GM12878 (cell line): ENCODE measurements at regions not wholly inside any gene's neighbourhood (a gene's known extent, or its start where the extent isn't known, plus 50 kb on each side); places are given as distances from the start of the nearest gene placed in this dataset.

Experiments used
- ATAC-seq: fragments of 200-7000 bp; cut with Tn5 transposase; 3 replicates; pipeline ENCODE4 v1.9.1; 2020; ENCODE audit warnings: mild to moderate bottlenecking, moderate library complexity
- BruUV-seq: library from RNA; stranded (reverse); fragments of 400-500 nt; replicated peaks from 2 replicates; lab custom pipeline; 2021; lab: Mats Ljungman, UMichigan
- CTCF ChIA-PET: fragments of 300-600 bp; sonication (Branson Sonifier 250); formaldehyde crosslinking; extraction: SDS; loops from one replicate; lab custom pipeline; 2021; ENCODE audit warnings: inconsistent platforms; lab: Yijun Ruan, JAX
- POLR2A ChIA-PET: fragments of 350-600 bp; formaldehyde crosslinking; extraction: SDS; loops from one replicate; lab custom pipeline; 2021; ENCODE audit warnings: inconsistent platforms; lab: Charles Lee
- RAD21 ChIA-PET: fragments of 300-600 bp; sonication (Branson Sonifier 250); formaldehyde crosslinking; loops from one replicate; lab custom pipeline; 2023; ENCODE audit warnings: antibody characterized with exemption; ENCODE audit not compliant: unreplicated experiment; lab: Charles Lee
- SMC1A ChIA-PET: fragments of 300-600 bp; sonication (Branson Sonifier 250); formaldehyde crosslinking; loops from one replicate; lab custom pipeline; 2023; ENCODE audit not compliant: unreplicated experiment, uncharacterized antibody; lab: Charles Lee
- DNase-seq: peaks from one replicate; pipeline ENCODE4 v3.0.0-alpha.2; 2011; ENCODE audit warnings: low read depth, low spot score
- FAIRE-seq: peaks from 3 replicates; lab custom pipeline; 2011; peaks lifted over from hg19 to GRCh38; lab: Jason Lieb, UNC
- H2AFZ ChIP-seq: 2 replicates; pipeline ENCODE4 v1.6.0; 2011; ENCODE audit warnings: low read depth, low read length, control low read depth; ENCODE audit not compliant: control insufficient read depth
- H3K27ac ChIP-seq: 2 replicates; pipeline ENCODE4 v1.5.1; 2011; ENCODE audit warnings: control low read depth; ENCODE audit not compliant: control insufficient read depth, insufficient read depth
- H3K27me3 ChIP-seq, 2 experiments: replicated peaks in 1 of 2; 2 replicates each; pipeline versions ENCODE4 v1.6.0 to v1.6.1; 2011; ENCODE audit warnings: low read length in 1 of 2; ENCODE audit not compliant: control insufficient read depth in 2 of 2, insufficient read depth in 2 of 2
- H3K36me3 ChIP-seq, 2 experiments: 2 replicates each; pipeline ENCODE4 v1.5.1; 2011; ENCODE audit warnings: low read length in 1 of 2; ENCODE audit not compliant: control insufficient read depth in 2 of 2, insufficient read depth in 2 of 2
- H3K4me1 ChIP-seq: 2 replicates; pipeline ENCODE4 v1.6.1; 2011; ENCODE audit warnings: mild to moderate bottlenecking, low read length, moderate library complexity, mixed read lengths; ENCODE audit not compliant: control insufficient read depth, insufficient read depth
- H3K4me2 ChIP-seq: 2 replicates; pipeline ENCODE4 v1.6.0; 2011; ENCODE audit warnings: control low read depth; ENCODE audit not compliant: control insufficient read depth, insufficient read depth
- H3K4me3 ChIP-seq: fragments of 200-600 bp; sonication (generic); 2 replicates; pipeline ENCODE4 v1.5.1; 2016
- H3K79me2 ChIP-seq: 2 replicates; pipeline ENCODE4 v1.6.0; 2011; ENCODE audit warnings: low read length; ENCODE audit not compliant: control insufficient read depth, insufficient read depth
- H3K9ac ChIP-seq: 2 replicates; pipeline ENCODE4 v1.8.0; 2011; ENCODE audit warnings: low read length, control low read depth, mixed read lengths; ENCODE audit not compliant: control insufficient read depth, insufficient read depth
- H3K9me3 ChIP-seq: replicated peaks from 3 replicates; pipeline ENCODE4 v1.5.1; 2011; ENCODE audit warnings: mild to moderate bottlenecking, low read length; ENCODE audit not compliant: control insufficient read depth, insufficient read depth
- H4K20me1 ChIP-seq: 2 replicates; pipeline ENCODE4 v1.6.0; 2011; ENCODE audit not compliant: control insufficient read depth, insufficient read depth
- BMI1 ChIP-seq: fragments of 450-650 bp; IDR thresholded peaks from 2 replicates; pipeline ENCODE4 v1.6.1; 2016; ENCODE audit warnings: mild to moderate bottlenecking, moderate library complexity, borderline replicate concordance
- CHD1 ChIP-seq: IDR thresholded peaks from 2 replicates; pipeline ENCODE4 v1.6.1; 2012; ENCODE audit warnings: low read depth, low read length, improper control_type of control experiment
- DPF2 ChIP-seq: fragments of 450-650 bp; IDR thresholded peaks from 2 replicates; pipeline ENCODE4 v1.6.1; 2017; ENCODE audit warnings: mild to moderate bottlenecking
- ETV6 ChIP-seq, 2 experiments: fragments of 450-650 bp in 1 of 2; IDR thresholded peaks in 1 of 2; conservative IDR thresholded peaks in 1 of 2; 2 replicates each; pipeline ENCODE4 v1.6.1; 2014; ENCODE audit warnings: antibody characterized with exemption in 1 of 2, borderline replicate concordance in 1 of 2, low read depth in 1 of 2, mild to moderate bottlenecking in 1 of 2, moderate library complexity in 1 of 2
- EZH2 ChIP-seq: IDR thresholded peaks from 2 replicates; pipeline ENCODE4 v1.6.1; 2012; ENCODE audit warnings: low read depth, mild to moderate bottlenecking, control low read depth, inconsistent platforms, low read length, borderline replicate concordance; ENCODE audit not compliant: control insufficient read depth
- MAX ChIP-seq: IDR thresholded peaks from 2 replicates; pipeline ENCODE4 v1.6.1; 2012; ENCODE audit warnings: low read depth, low read length, improper control_type of control experiment
- SMARCA5 ChIP-seq: fragments of 450-650 bp; IDR thresholded peaks from 2 replicates; pipeline ENCODE4 v1.6.1; 2017; ENCODE audit warnings: mild to moderate bottlenecking
- ZBED1 ChIP-seq: IDR thresholded peaks from 2 replicates; pipeline ENCODE4 v1.6.1; 2016; ENCODE audit warnings: borderline replicate concordance
- ZNF217 ChIP-seq: fragments of 450-650 bp; IDR thresholded peaks from 2 replicates; pipeline ENCODE4 v1.6.1; 2017; ENCODE audit warnings: antibody characterized with exemption, mild to moderate bottlenecking
- WGBS: methylation state at CpG from one replicate; pipeline ENCODE4 v1.1.6; 2016; ENCODE audit warnings: low lambda C conversion rate; ENCODE audit not compliant: insufficient replicate concordance, insufficient coverage; ENCODE audit errors: missing lambda C conversion rate; 5-methylcytosine and 5-hydroxymethylcytosine counted together
- in situ Hi-C: fragments of 300-500 bp; cut with MboI; formaldehyde crosslinking; loops from 9 replicates; pipeline ENCODE4 v1.14.3; 2018; ENCODE audit warnings: mixed read lengths
- intact Hi-C: fragments of 100-400 bp; cut with micrococcal nuclease; formaldehyde crosslinking; loops from one replicate; pipeline ENCODE4 v1.14.2; 2022; ENCODE audit not compliant: unreplicated experiment
- TF ChIP-seq, protein P1 (sequence below): IDR thresholded peaks from 2 replicates; pipeline ENCODE4 v1.6.1; 2012; ENCODE audit warnings: mild to moderate bottlenecking, low read depth, low read length

DNA sequence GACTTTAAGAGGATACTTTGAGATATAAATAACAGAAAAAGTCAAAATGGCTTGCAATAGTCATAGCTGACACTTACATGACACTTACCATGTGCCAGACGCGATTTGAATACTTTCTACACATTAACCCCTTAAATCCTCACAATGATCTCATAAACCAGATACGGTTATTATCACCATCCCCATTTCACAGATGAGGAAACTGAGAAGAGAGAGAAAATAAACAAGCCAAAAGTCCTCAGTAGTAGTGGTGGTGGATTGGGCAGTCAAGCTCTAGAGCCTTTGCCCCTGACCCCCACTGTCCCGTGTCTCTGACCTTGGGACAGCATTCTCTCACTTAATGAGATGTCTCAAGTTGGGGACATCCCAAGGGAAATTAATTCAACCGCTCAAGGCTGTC, 105.2 kb upstream of the TAF1B start:
- no peak overlapping the region for H3K27ac ChIP-seq
- no peak overlapping the region for H3K4me3 ChIP-seq
- H3K4me2 ChIP-seq: no peak overlapping the region
- H4K20me1 ChIP-seq: no peaks in the 10 kb centered on the region
- no peak overlapping the region for H3K9ac ChIP-seq
- BruUV-seq: no TSS peak
- ATAC-seq (no peak; the same call in 2 of the 3 replicates), FAIRE-seq (no peak), DNase-seq (no peak)
- no peak for TF ChIP-seq MAX
- peak; percentile 30; the same call in 1 of the 2 replicates for TF ChIP-seq ZNF217
- 0 out of 2 replicates have a peak, but pooled peaks have one; percentile 47 for TF ChIP-seq SMARCA5
- no peak overlapping the region for H2AFZ ChIP-seq
- no peaks in the 10 kb centered on the region; the same call in 2 of the 3 replicates for H3K9me3 ChIP-seq
- in situ Hi-C loops (no loop called here), intact Hi-C loops (loop anchor here (5.0 kb wide), 1 partner anchor 46 kb away; no protein-coding TSS in a partner anchor)
- H3K27me3 ChIP-seq: no peaks in the 10 kb centered on the region
- ChIA-PET CTCF (no interaction called here), POLR2A (interaction anchor here (0.7 kb wide), 1 partner anchor 150 kb away, joined by 5 read pairs; no protein-coding TSS in a partner anchor), SMC1A (interaction anchor here (1.1 to 1.6 kb wide), 6 partner anchors 10 to 307 kb away, joined by 3 to 4 read pairs (median 4); no protein-coding TSS in a partner anchor), RAD21 (interaction anchor here (1.5 kb wide), 1 partner anchor 283 kb away, joined by 4 read pairs; no protein-coding TSS in a partner anchor)
- peaks cover 7% of the 10 kb centered on the region for H3K4me1 ChIP-seq
- WGBS: 22% methylated on average over 5 of the region's 5 CpGs
- H3K36me3 ChIP-seq: no peaks in the 10 kb centered on the region
- no peaks in the 10 kb centered on the region for H3K79me2 ChIP-seq

DNA sequence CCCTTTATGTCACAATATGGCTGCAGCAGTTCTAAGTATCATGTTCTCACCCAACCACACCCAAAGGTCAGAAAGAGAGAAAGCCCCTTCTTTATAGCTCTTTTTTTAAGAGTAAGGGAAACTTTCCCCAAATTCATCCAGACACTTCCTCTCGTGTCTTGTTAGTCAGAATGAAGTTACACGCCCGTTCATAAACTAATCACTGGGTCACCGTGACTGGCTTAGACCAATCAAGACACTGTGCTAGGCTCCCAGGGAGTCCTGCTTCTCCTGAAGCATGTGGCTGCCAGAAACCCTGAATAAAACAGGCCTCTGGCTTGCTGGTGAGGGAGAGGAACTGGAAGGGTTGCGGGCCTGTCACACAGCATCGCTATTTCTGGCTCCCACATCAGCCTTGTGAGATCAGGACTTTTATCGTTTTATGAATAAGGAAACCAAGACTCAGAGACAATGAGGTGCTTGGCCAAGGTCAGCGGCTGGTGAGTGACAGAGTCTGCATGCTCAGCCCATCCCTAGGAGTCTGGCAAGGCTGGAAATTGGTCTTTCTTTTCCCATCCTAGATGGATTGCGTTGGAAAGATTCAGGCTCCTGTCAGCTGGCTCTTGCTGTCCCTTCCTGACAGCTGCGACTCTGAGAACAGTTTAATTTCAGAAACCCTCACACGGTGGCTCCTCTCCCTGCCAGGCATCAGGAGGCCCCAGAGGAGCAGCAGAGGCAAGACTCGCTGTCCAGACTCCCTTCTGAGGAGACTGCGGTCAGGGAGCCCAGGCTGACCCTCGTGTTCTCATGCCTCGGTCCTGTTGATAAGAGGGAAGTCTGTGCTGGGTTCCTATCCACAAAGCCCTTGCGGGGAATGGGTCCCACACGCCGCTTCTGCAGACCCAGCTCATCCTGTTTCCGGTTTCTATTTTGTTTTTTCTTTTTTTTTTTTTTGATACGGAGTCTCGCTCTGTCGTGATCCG, 104.5 kb upstream of the TAF1B start:
- H3K79me2 ChIP-seq: no peaks in the 10 kb centered on the region
- intact Hi-C loops: loop anchor here (5.0 kb wide), 1 partner anchor 47 kb away; no protein-coding TSS in a partner anchor
- no peak for TF ChIP-seq EZH2
- no peak for TF ChIP-seq DPF2
- 0 out of 4 replicates have a peak, but pooled peaks of 1 of the 2 experiments have one; percentile 41 for TF ChIP-seq ETV6 (conservative IDR thresholded peaks at IDR 0.05 in 1 of 2, IDR thresholded peaks at IDR 0.05 in 1 of 2; ENCODE audit: borderline replicate concordance in 1 of 2, low read depth in 1 of 2)
- TF ChIP-seq CHD1: no peak
- TF ChIP-seq, protein P1, sequence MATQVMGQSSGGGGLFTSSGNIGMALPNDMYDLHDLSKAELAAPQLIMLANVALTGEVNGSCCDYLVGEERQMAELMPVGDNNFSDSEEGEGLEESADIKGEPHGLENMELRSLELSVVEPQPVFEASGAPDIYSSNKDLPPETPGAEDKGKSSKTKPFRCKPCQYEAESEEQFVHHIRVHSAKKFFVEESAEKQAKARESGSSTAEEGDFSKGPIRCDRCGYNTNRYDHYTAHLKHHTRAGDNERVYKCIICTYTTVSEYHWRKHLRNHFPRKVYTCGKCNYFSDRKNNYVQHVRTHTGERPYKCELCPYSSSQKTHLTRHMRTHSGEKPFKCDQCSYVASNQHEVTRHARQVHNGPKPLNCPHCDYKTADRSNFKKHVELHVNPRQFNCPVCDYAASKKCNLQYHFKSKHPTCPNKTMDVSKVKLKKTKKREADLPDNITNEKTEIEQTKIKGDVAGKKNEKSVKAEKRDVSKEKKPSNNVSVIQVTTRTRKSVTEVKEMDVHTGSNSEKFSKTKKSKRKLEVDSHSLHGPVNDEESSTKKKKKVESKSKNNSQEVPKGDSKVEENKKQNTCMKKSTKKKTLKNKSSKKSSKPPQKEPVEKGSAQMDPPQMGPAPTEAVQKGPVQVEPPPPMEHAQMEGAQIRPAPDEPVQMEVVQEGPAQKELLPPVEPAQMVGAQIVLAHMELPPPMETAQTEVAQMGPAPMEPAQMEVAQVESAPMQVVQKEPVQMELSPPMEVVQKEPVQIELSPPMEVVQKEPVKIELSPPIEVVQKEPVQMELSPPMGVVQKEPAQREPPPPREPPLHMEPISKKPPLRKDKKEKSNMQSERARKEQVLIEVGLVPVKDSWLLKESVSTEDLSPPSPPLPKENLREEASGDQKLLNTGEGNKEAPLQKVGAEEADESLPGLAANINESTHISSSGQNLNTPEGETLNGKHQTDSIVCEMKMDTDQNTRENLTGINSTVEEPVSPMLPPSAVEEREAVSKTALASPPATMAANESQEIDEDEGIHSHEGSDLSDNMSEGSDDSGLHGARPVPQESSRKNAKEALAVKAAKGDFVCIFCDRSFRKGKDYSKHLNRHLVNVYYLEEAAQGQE: no peak
- TF ChIP-seq ZBED1: peak; percentile 80
- TF ChIP-seq BMI1: no peak

More for the DNA sequence above, 104.5 kb upstream of the TAF1B start:
- Histone ChIP-seq H3K4me3 (no peak overlapping the region), H3K27me3 (no peaks in the 10 kb centered on the region; a peak in 1 of 4 replicates), H3K4me2 (peak overlapping the region; percentile 39), H3K9me3 (no peaks in the 10 kb centered on the region; the same call in 2 of the 3 replicates), H3K27ac (peak overlapping the region; percentile 29), H3K36me3 (no peaks in the 10 kb centered on the region), H3K9ac (no peak overlapping the region), H4K20me1 (no peaks in the 10 kb centered on the region), H3K4me1 (peaks cover 7% of the 10 kb centered on the region), H2AFZ (peak overlapping the region; percentile 37)
- ATAC-seq: peak; percentile 75
- in situ Hi-C loops: no loop called here
- FAIRE-seq: peak; percentile 76
- ChIA-PET CTCF (interaction anchor here (0.6 kb wide), 1 partner anchor 85 kb away, joined by 3 read pairs; no protein-coding TSS in a partner anchor), SMC1A (interaction anchor here (1.1 to 1.6 kb wide), 6 partner anchors 9 to 308 kb away, joined by 3 to 4 read pairs (median 4); no protein-coding TSS in a partner anchor), POLR2A (interaction anchor here (0.7 kb wide), 1 partner anchor 150 kb away, joined by 5 read pairs; no protein-coding TSS in a partner anchor), RAD21 (interaction anchor here (1.5 kb wide), 1 partner anchor 283 kb away, joined by 4 read pairs; no protein-coding TSS in a partner anchor)
- no TSS peak for BruUV-seq
- DNase-seq: no peak
- 8% methylated on average over 18 of the region's 23 CpGs for WGBS
